Calu3 (cell line): ENCODE measurements at regions not wholly inside any gene's neighbourhood (a gene's known extent, or its start where the extent isn't known, plus 50 kb on each side); places are given as distances from the start of the nearest gene placed in this dataset.

Experiments used
- BruUV-seq: library from RNA; stranded (reverse); fragments of 400-500 nt; replicated peaks from 2 replicates; lab custom pipeline; 2021; lab: Mats Ljungman, UMichigan
- CTCF ChIA-PET: fragments of 300-600 bp; sonication (Branson Sonifier 250); formaldehyde crosslinking; loops from one replicate; lab custom pipeline; 2022; ENCODE audit warnings: antibody characterized with exemption; lab: Charles Lee
- DNase-seq: peaks from one replicate; pipeline ENCODE4 v3.0.0; 2022
- H3K27ac Mint-ChIP-seq: one replicate; pipeline ENCODE4 v1.8.0; 2022; ENCODE audit warnings: mixed read lengths; ENCODE audit not compliant: unreplicated experiment
- H3K27me3 Mint-ChIP-seq: one replicate; pipeline ENCODE4 v1.8.0; 2022; ENCODE audit warnings: mixed read lengths; ENCODE audit not compliant: unreplicated experiment
- H3K36me3 Mint-ChIP-seq: one replicate; pipeline ENCODE4 v1.8.0; 2022; ENCODE audit warnings: mild to moderate bottlenecking, moderate library complexity, mixed read lengths; ENCODE audit not compliant: insufficient read depth, unreplicated experiment
- H3K4me1 Mint-ChIP-seq: one replicate; pipeline ENCODE4 v1.8.0; 2022; ENCODE audit warnings: mild to moderate bottlenecking, low read depth, mixed read lengths; ENCODE audit not compliant: unreplicated experiment
- H3K4me3 Mint-ChIP-seq: one replicate; pipeline ENCODE4 v1.8.0; 2022; ENCODE audit warnings: mild to moderate bottlenecking, low read depth, moderate library complexity, mixed read lengths; ENCODE audit not compliant: unreplicated experiment
- H3K9me3 Mint-ChIP-seq: one replicate; pipeline ENCODE4 v1.8.0; 2022; ENCODE audit warnings: low read depth, mixed read lengths; ENCODE audit not compliant: unreplicated experiment
- intact Hi-C: fragments of 100-400 bp; cut with micrococcal nuclease; formaldehyde crosslinking; loops from one replicate; pipeline ENCODE4 v1.10.0; 2022; ENCODE audit not compliant: unreplicated experiment
- TF ChIP-seq, protein P1 (sequence below): fragments of 200-600 bp; IDR thresholded peaks from one replicate; pipeline ENCODE4 v1.8.0; 2022; ENCODE audit warnings: antibody characterized with exemption; ENCODE audit not compliant: unreplicated experiment

DNA sequence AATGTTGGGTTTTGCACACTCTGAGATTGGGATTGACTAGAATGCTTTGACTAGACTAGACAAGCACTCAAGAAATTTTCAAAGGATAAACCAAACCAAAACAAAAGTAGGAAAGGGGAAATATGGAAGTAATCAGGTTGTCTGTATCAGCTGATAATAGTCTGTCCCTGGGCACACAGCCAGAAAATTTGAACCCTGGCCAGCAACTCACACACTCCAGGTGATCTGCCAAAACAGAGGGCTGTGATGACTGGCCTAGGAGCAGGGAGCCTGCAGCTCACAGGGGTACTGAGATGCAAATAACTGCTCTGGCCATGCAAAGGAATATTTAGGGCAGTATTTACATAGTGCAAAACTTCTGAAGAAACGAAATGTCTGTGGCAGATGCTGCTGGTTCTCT, 112.3 kb upstream of the SMIM23 start:
- H3K27ac Mint-ChIP-seq: no peak overlapping the region
- H3K36me3 Mint-ChIP-seq: no peaks in the 10 kb centered on the region
- H3K4me3 Mint-ChIP-seq: no peak overlapping the region
- TF ChIP-seq, protein P1, sequence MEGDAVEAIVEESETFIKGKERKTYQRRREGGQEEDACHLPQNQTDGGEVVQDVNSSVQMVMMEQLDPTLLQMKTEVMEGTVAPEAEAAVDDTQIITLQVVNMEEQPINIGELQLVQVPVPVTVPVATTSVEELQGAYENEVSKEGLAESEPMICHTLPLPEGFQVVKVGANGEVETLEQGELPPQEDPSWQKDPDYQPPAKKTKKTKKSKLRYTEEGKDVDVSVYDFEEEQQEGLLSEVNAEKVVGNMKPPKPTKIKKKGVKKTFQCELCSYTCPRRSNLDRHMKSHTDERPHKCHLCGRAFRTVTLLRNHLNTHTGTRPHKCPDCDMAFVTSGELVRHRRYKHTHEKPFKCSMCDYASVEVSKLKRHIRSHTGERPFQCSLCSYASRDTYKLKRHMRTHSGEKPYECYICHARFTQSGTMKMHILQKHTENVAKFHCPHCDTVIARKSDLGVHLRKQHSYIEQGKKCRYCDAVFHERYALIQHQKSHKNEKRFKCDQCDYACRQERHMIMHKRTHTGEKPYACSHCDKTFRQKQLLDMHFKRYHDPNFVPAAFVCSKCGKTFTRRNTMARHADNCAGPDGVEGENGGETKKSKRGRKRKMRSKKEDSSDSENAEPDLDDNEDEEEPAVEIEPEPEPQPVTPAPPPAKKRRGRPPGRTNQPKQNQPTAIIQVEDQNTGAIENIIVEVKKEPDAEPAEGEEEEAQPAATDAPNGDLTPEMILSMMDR: no peak
- H3K4me1 Mint-ChIP-seq: no peaks in the 10 kb centered on the region
- no peaks in the 10 kb centered on the region for H3K9me3 Mint-ChIP-seq
- peaks cover 100% of the 10 kb centered on the region for H3K27me3 Mint-ChIP-seq
- no TSS peak for BruUV-seq
- DNase-seq: no peak
- intact Hi-C loops: no loop called here
- CTCF ChIA-PET: no interaction called here

DNA sequence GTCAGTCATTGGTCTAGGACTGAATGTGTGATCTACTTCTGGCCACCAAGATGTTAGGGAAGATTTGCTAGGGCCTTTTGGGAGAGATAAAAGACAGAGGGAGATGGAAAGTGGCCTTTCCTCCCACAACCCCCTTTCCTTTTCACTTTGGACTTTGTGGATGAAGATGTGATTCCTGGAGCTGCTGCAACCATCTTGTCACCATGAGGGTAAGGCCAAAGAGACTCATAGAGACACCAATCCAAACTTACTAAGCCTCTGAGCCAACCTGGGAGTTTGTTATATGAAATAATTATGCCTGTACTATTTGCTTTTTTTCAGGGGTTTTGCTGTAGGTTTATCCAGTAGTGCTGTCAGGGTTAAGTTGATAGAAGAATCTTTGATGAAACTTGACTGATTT, 111.8 kb upstream of the SMIM23 start:
- CTCF ChIA-PET: no interaction called here
- H3K27ac Mint-ChIP-seq: no peak overlapping the region
- no peaks in the 10 kb centered on the region for H3K9me3 Mint-ChIP-seq
- no peak for DNase-seq
- H3K27me3 Mint-ChIP-seq: peaks cover 100% of the 10 kb centered on the region
- H3K4me1 Mint-ChIP-seq: no peaks in the 10 kb centered on the region
- no TSS peak for BruUV-seq
- TF ChIP-seq, protein P1: no peak
- H3K4me3 Mint-ChIP-seq: no peak overlapping the region
- no peaks in the 10 kb centered on the region for H3K36me3 Mint-ChIP-seq
- intact Hi-C loops: no loop called here

DNA sequence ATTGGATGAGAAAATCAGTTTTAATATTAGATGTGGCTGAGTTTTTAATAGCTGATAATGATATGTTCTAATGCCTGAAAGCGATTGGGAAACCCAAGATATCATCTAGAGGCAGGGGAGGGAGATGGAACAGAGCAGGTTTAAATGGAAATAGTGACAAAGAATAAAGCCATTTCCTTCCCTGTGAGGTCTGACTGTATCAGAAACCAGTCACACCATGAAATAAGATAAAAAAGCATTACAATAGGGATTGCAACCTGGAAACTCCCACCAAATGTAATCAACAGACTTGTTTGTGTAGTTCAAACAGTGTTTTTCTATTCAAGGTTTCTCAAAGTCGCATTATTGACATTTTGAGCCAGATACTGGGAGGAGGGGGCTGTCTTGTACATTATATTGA, 110.1 kb upstream of the SMIM23 start:
- no peak for DNase-seq
- Mint-ChIP-seq H3K4me3 (no peak overlapping the region), H3K36me3 (no peaks in the 10 kb centered on the region), H3K4me1 (no peaks in the 10 kb centered on the region), H3K9me3 (no peaks in the 10 kb centered on the region), H3K27ac (no peak overlapping the region), H3K27me3 (peaks cover 100% of the 10 kb centered on the region)
- CTCF ChIA-PET: no interaction called here
- intact Hi-C loops: no loop called here
- no TSS peak for BruUV-seq
- TF ChIP-seq, protein P1: no peak

DNA sequence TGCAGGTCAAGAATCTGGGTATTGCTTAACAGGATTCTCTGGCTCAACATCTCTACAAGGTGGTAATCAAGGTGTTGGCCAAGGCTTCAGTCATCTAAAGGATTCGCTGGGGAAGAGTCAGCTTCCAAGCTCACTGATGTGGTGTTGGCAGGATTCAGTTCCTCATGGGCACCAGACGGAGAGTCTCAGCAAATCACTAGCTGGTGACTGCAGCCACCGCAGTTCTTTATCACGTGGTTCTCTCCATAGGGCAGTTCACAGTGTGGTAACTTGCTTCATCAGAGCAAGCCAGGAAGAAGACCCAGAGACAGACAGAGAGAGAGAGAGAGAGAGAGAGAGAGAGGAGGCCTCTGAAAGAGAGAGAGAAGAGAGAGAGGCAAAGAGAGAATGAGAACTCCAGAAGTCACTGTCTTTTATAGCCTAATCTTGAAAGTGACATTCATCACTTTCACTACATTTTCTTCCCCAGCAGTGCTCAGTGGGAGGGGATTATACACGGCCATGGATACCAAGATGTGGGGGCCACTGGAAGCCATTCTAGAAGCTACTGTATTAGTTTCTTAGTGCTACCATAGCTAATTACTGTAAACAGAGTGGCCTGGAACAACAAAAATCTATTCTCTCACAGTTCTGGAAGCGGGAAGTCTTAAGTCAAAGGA, 109.2 kb upstream of the SMIM23 start:
- no peak overlapping the region for H3K27ac Mint-ChIP-seq
- CTCF ChIA-PET: interaction anchor here (0.6 kb wide), 1 partner anchor 341 kb away, joined by 3 read pairs; no protein-coding TSS in a partner anchor
- no peaks in the 10 kb centered on the region for H3K9me3 Mint-ChIP-seq
- H3K4me3 Mint-ChIP-seq: no peak overlapping the region
- H3K27me3 Mint-ChIP-seq: peaks cover 100% of the 10 kb centered on the region
- intact Hi-C loops: no loop called here
- TF ChIP-seq, protein P1: no peak
- H3K36me3 Mint-ChIP-seq: no peaks in the 10 kb centered on the region
- no peak for DNase-seq
- H3K4me1 Mint-ChIP-seq: no peaks in the 10 kb centered on the region
- BruUV-seq: no TSS peak
